ENCODE measurements at regions not wholly inside any gene's neighbourhood (a gene's known extent, or its start where the extent isn't known, plus 50 kb on each side); places are given as distances from the start of the nearest gene placed in this dataset.

GRCh38 chr2:453132-453531 lies 165.2 kb upstream of the ALKAL2 start:
- TF ChIP-seq, protein P1, sequence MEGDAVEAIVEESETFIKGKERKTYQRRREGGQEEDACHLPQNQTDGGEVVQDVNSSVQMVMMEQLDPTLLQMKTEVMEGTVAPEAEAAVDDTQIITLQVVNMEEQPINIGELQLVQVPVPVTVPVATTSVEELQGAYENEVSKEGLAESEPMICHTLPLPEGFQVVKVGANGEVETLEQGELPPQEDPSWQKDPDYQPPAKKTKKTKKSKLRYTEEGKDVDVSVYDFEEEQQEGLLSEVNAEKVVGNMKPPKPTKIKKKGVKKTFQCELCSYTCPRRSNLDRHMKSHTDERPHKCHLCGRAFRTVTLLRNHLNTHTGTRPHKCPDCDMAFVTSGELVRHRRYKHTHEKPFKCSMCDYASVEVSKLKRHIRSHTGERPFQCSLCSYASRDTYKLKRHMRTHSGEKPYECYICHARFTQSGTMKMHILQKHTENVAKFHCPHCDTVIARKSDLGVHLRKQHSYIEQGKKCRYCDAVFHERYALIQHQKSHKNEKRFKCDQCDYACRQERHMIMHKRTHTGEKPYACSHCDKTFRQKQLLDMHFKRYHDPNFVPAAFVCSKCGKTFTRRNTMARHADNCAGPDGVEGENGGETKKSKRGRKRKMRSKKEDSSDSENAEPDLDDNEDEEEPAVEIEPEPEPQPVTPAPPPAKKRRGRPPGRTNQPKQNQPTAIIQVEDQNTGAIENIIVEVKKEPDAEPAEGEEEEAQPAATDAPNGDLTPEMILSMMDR (IDR thresholded peaks at IDR 0.05; ENCODE audit: borderline replicate concordance, extremely low read depth, low read length, poor library complexity, severe bottlenecking) = no peak
- no peak for TF ChIP-seq EZH2 (IDR thresholded peaks at IDR 0.05; ENCODE audit: borderline replicate concordance, low read depth, low read length, severe bottlenecking)
- Histone ChIP-seq H3K27ac (ENCODE audit: low read length) (no peak overlapping the region), H3K4me1 (ENCODE audit: insufficient read depth, low read length) (no peaks in the 10 kb centered on the region), H2AFZ (ENCODE audit: low read depth, low read length) (no peak overlapping the region), H3K9ac (ENCODE audit: low read depth, low read length) (no peak overlapping the region), H3K36me3 (ENCODE audit: insufficient read depth, low read length) (no peaks in the 10 kb centered on the region), H3K4me3 (ENCODE audit: low read depth in 1 of 2, low read length in 2 of 2) (no peak overlapping the region), H3K79me2 (ENCODE audit: insufficient read depth, low read length) (no peaks in the 10 kb centered on the region), H3K27me3 (ENCODE audit: insufficient read depth, low read length, poor library complexity) (peaks cover 11% of the 10 kb centered on the region), H3K9me3 (ENCODE audit: insufficient read depth, low read length, severe bottlenecking) (no peaks in the 10 kb centered on the region), H3K4me2 (ENCODE audit: insufficient read depth, low read length) (no peak overlapping the region), H4K20me1 (ENCODE audit: insufficient read depth, low read length) (no peaks in the 10 kb centered on the region)
- DNase-seq = no peak
- ATAC-seq (ENCODE audit: insufficient read depth, low read depth) = no peak

GRCh38 chr2:451495-451894 lies 163.6 kb upstream of the ALKAL2 start:
- no peak for TF ChIP-seq EZH2 (IDR thresholded peaks at IDR 0.05; ENCODE audit: borderline replicate concordance, low read depth, low read length, severe bottlenecking)
- TF ChIP-seq, protein P1 (IDR thresholded peaks at IDR 0.05; ENCODE audit: borderline replicate concordance, extremely low read depth, low read length, poor library complexity, severe bottlenecking) = no peak
- Histone ChIP-seq H3K4me1 (ENCODE audit: insufficient read depth, low read length) (no peaks in the 10 kb centered on the region), H4K20me1 (ENCODE audit: insufficient read depth, low read length) (no peaks in the 10 kb centered on the region), H3K4me3 (ENCODE audit: low read depth in 1 of 2, low read length in 2 of 2) (no peak overlapping the region), H3K4me2 (ENCODE audit: insufficient read depth, low read length) (no peak overlapping the region), H3K27ac (ENCODE audit: low read length) (no peak overlapping the region), H2AFZ (ENCODE audit: low read depth, low read length) (no peak overlapping the region), H3K27me3 (ENCODE audit: insufficient read depth, low read length, poor library complexity) (peaks cover 7% of the 10 kb centered on the region), H3K9ac (ENCODE audit: low read depth, low read length) (no peak overlapping the region), H3K79me2 (ENCODE audit: insufficient read depth, low read length) (no peaks in the 10 kb centered on the region), H3K9me3 (ENCODE audit: insufficient read depth, low read length, severe bottlenecking) (no peaks in the 10 kb centered on the region), H3K36me3 (ENCODE audit: insufficient read depth, low read length) (no peaks in the 10 kb centered on the region)
- ATAC-seq (ENCODE audit: insufficient read depth, low read depth) = no peak
- DNase-seq = no peak

GRCh38 chr2:449246-450067 lies 161.6 kb upstream of the ALKAL2 start:
- no peak overlapping the region for H3K4me2 ChIP-seq (ENCODE audit: insufficient read depth, low read length)
- H3K27me3 ChIP-seq (ENCODE audit: insufficient read depth, low read length, poor library complexity) = peaks cover 3% of the 10 kb centered on the region
- no peak overlapping the region for H3K9ac ChIP-seq (ENCODE audit: low read depth, low read length)
- no peak overlapping the region for H3K4me3 ChIP-seq (ENCODE audit: low read depth in 1 of 2, low read length in 2 of 2)
- no peaks in the 10 kb centered on the region for H3K36me3 ChIP-seq (ENCODE audit: insufficient read depth, low read length)
- H2AFZ ChIP-seq (ENCODE audit: low read depth, low read length) = no peak overlapping the region
- ATAC-seq (ENCODE audit: insufficient read depth, low read depth) (no peak), DNase-seq (no peak)
- no peaks in the 10 kb centered on the region for H3K79me2 ChIP-seq (ENCODE audit: insufficient read depth, low read length)
- no peaks in the 10 kb centered on the region for H4K20me1 ChIP-seq (ENCODE audit: insufficient read depth, low read length)
- no peaks in the 10 kb centered on the region for H3K4me1 ChIP-seq (ENCODE audit: insufficient read depth, low read length)
- TF ChIP-seq, protein P1 (IDR thresholded peaks at IDR 0.05; ENCODE audit: borderline replicate concordance, extremely low read depth, low read length, poor library complexity, severe bottlenecking) = no peak
- TF ChIP-seq EZH2 (IDR thresholded peaks at IDR 0.05; ENCODE audit: borderline replicate concordance, low read depth, low read length, severe bottlenecking) = no peak
- no peak overlapping the region for H3K27ac ChIP-seq (ENCODE audit: low read length)
- no peaks in the 10 kb centered on the region for H3K9me3 ChIP-seq (ENCODE audit: insufficient read depth, low read length, severe bottlenecking)
